HEK293 (cell line): ENCODE measurements at regions not wholly inside any gene's neighbourhood (a gene's known extent, or its start where the extent isn't known, plus 50 kb on each side); places are given as distances from the start of the nearest gene placed in this dataset.

Source experiments
- CTCF ChIA-PET: fragments of 350-600 bp; formaldehyde crosslinking; extraction: SDS; loops from one replicate; lab custom pipeline; 2021; ENCODE audit warnings: antibody characterized with exemption; lab: Yijun Ruan, JAX
- POLR2A ChIA-PET: fragments of 300-600 bp; formaldehyde crosslinking; extraction: SDS; loops from one replicate; lab custom pipeline; 2020; ENCODE audit warnings: antibody characterized with exemption, inconsistent platforms; lab: Yijun Ruan, JAX
- H3K27ac ChIP-seq: fragments of 200-500 bp; sonication (Bioruptor generic); 2 replicates; pipeline ENCODE4 v1.5.1; 2014; ENCODE audit warnings: low read depth, low read length, control low read depth, inconsistent platforms; ENCODE audit errors: extremely low read depth
- H3K36me3 ChIP-seq, 2 experiments: fragments of 200-500 bp in 1 of 2; sonication (Bioruptor generic) in 1 of 2; 1 replicate in 1 of 2; 2 replicates in 1 of 2; pipeline ENCODE4 v1.5.1; 2014 to 2017; ENCODE audit warnings: inconsistent platforms in 2 of 2, low read length in 2 of 2; ENCODE audit not compliant: control insufficient read depth in 2 of 2, insufficient read depth in 1 of 2
- H3K4me1 ChIP-seq: fragments of 200-500 bp; sonication (Bioruptor generic); 2 replicates; pipeline ENCODE4 v1.5.1; 2014; ENCODE audit warnings: mild to moderate bottlenecking, low read length, inconsistent platforms; ENCODE audit not compliant: control insufficient read depth, insufficient read depth
- H3K4me3 ChIP-seq: 2 replicates; pipeline ENCODE4 v1.5.1; 2011; ENCODE audit warnings: low read depth, mild to moderate bottlenecking, control low read depth, low read length, moderate library complexity
- H3K9me3 ChIP-seq: fragments of 200-500 bp; sonication (Bioruptor generic); 2 replicates; pipeline ENCODE4 v1.5.1; 2014; ENCODE audit warnings: low read depth, low read length, inconsistent platforms; ENCODE audit not compliant: control insufficient read depth, insufficient read depth
- GLI2 ChIP-seq: fragments of 450-650 bp; formaldehyde crosslinking; IDR thresholded peaks from 2 replicates; pipeline ENCODE4; 2017; ENCODE audit warnings: missing biosample characterization, missing genetic modification characterization, low read depth, borderline replicate concordance
- KLF9 ChIP-seq: fragments of 450-650 bp; formaldehyde crosslinking; IDR thresholded peaks from 2 replicates; pipeline ENCODE4 v1.5.1; 2016; ENCODE audit warnings: missing biosample characterization, missing genetic modification characterization, low read depth
- MYNN ChIP-seq: fragments of 450-650 bp; formaldehyde crosslinking; IDR thresholded peaks from 2 replicates; pipeline ENCODE4 v1.5.1; 2016; ENCODE audit warnings: missing biosample characterization, missing genetic modification characterization, borderline replicate concordance
- REPIN1 ChIP-seq: fragments of 450-650 bp; formaldehyde crosslinking; IDR thresholded peaks from 2 replicates; pipeline ENCODE4 v1.5.1; 2017; ENCODE audit warnings: missing biosample characterization, missing genetic modification characterization, low read depth
- YY1 ChIP-seq: fragments of 450-650 bp; formaldehyde crosslinking; IDR thresholded peaks from 2 replicates; pipeline ENCODE4 v1.5.1; 2018; ENCODE audit warnings: missing biosample characterization, missing genetic modification characterization
- YY2 ChIP-seq: fragments of 450-650 bp; formaldehyde crosslinking; IDR thresholded peaks from 2 replicates; pipeline ENCODE4 v1.5.1; 2016; ENCODE audit warnings: missing biosample characterization, missing genetic modification characterization
- ZBTB1 ChIP-seq: fragments of 450-650 bp; formaldehyde crosslinking; IDR thresholded peaks from 2 replicates; pipeline ENCODE4 v1.5.1; 2016; ENCODE audit warnings: missing biosample characterization, missing genetic modification characterization
- ZBTB48 ChIP-seq: fragments of 450-650 bp; formaldehyde crosslinking; IDR thresholded peaks from 2 replicates; pipeline ENCODE4 v1.5.1; 2016; ENCODE audit warnings: missing biosample characterization, missing genetic modification characterization
- ZNF10 ChIP-seq: fragments of 450-650 bp; formaldehyde crosslinking; IDR thresholded peaks from 2 replicates; pipeline ENCODE4 v1.5.1; 2017; ENCODE audit warnings: missing biosample characterization, missing genetic modification characterization
- ZNF184 ChIP-seq: fragments of 450-650 bp; IDR thresholded peaks from 2 replicates; pipeline ENCODE4 v1.5.1; 2018; ENCODE audit warnings: missing biosample characterization, mild to moderate bottlenecking, missing genetic modification characterization
- ZNF223 ChIP-seq: fragments of 450-650 bp; formaldehyde crosslinking; IDR thresholded peaks from 2 replicates; pipeline ENCODE4 v1.5.1; 2016; ENCODE audit warnings: missing biosample characterization, missing genetic modification characterization
- ZNF560 ChIP-seq: fragments of 450-650 bp; formaldehyde crosslinking; IDR thresholded peaks from 2 replicates; pipeline ENCODE4 v1.5.1; 2017; ENCODE audit warnings: missing biosample characterization, missing genetic modification characterization, borderline replicate concordance
- ZNF623 ChIP-seq: fragments of 450-650 bp; formaldehyde crosslinking; IDR thresholded peaks from 2 replicates; pipeline ENCODE4 v1.5.1; 2016; ENCODE audit warnings: missing biosample characterization, missing genetic modification characterization
- ZNF707 ChIP-seq: fragments of 450-650 bp; formaldehyde crosslinking; IDR thresholded peaks from 2 replicates; pipeline ENCODE4 v1.5.1; 2016; ENCODE audit warnings: missing biosample characterization, missing genetic modification characterization
- ZNF776 ChIP-seq: fragments of 450-650 bp; formaldehyde crosslinking; IDR thresholded peaks from 2 replicates; pipeline ENCODE4 v1.5.0; 2017; ENCODE audit warnings: missing biosample characterization, missing genetic modification characterization, borderline replicate concordance
- ZNF791 ChIP-seq: fragments of 450-650 bp; formaldehyde crosslinking; IDR thresholded peaks from 2 replicates; pipeline ENCODE4 v1.5.1; 2016; ENCODE audit warnings: missing biosample characterization, missing genetic modification characterization
- TF ChIP-seq, protein P1 (sequence below): sonication (generic); formaldehyde crosslinking; IDR thresholded peaks from 2 replicates; pipeline ENCODE4 v1.8.1; 2022; ENCODE audit warnings: mild to moderate bottlenecking, moderate library complexity, missing genetic modification reagents
- TF ChIP-seq, protein P2 (sequence below): fragments of 450-650 bp; formaldehyde crosslinking; IDR thresholded peaks from 2 replicates; pipeline ENCODE4 v1.5.1; 2016; ENCODE audit warnings: missing biosample characterization, missing genetic modification characterization
- TF ChIP-seq, protein P3 (sequence below): fragments of 450-650 bp; formaldehyde crosslinking; IDR thresholded peaks from 2 replicates; pipeline ENCODE4 v1.5.1; 2016; ENCODE audit warnings: missing biosample characterization, missing genetic modification characterization
- TF ChIP-seq, protein P4 (sequence below): fragments of 450-650 bp; formaldehyde crosslinking; IDR thresholded peaks from 2 replicates; pipeline ENCODE4 v1.5.1; 2017; ENCODE audit warnings: missing biosample characterization, missing genetic modification characterization
- TF ChIP-seq, protein P5 (sequence below): fragments of 450-650 bp; formaldehyde crosslinking; IDR thresholded peaks from 2 replicates; pipeline ENCODE4 v1.5.1; 2016; ENCODE audit warnings: missing biosample characterization, missing genetic modification characterization

DNA sequence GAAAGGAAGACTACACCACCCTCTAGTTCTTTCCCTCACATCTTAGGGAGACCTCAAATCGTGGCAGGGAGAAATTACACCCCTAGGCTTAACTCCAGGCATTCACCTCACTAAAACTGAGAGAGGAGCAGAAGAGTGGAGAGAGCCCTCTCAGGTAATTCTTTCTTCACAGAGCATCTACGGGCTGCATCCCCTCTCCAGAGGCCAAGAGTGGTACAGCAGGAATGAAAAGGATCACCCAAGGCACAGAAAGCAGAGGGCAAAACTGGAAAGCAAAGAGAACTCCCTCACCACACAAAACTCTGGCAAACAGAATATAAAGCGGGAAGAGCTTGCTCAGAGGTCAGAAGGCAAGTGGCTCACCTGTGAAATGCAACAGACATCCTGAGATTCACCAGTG lies 661.2 kb downstream of the TBC1D4 start (continued):
- TF ChIP-seq, protein P1, sequence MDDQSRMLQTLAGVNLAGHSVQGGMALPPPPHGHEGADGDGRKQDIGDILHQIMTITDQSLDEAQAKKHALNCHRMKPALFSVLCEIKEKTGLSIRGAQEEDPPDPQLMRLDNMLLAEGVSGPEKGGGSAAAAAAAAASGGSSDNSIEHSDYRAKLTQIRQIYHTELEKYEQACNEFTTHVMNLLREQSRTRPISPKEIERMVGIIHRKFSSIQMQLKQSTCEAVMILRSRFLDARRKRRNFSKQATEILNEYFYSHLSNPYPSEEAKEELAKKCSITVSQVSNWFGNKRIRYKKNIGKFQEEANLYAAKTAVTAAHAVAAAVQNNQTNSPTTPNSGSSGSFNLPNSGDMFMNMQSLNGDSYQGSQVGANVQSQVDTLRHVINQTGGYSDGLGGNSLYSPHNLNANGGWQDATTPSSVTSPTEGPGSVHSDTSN (CRISPR knock-in tag): no peak
- no peak for TF ChIP-seq MYNN (tag by site-specific recombination)
- TF ChIP-seq ZNF707: no peak
- TF ChIP-seq, all 188 proteins: peak for 0

DNA sequence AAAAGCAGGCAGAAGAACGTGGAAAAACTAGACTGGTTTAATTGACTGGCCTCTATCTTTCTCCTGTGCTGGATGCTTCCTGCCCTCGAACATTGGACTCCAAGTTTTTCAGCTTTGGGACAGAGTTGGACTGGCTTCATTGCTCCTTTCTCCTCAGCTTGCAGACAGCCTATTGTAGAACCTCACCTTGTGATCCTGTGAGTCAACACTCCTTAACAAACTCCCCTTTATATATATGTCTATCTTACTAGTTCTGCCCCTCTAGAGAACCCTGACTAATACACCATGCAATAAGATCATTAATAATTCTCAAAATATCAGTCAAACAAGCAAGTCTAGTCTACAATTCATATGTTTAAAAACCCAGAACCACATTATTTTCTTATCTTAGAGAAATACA lies 662.4 kb downstream of the TBC1D4 start:
- ChIA-PET POLR2A (no interaction called here), CTCF (no interaction called here)
- Histone ChIP-seq H3K36me3 (no peaks in the 10 kb centered on the region), H3K4me1 (no peaks in the 10 kb centered on the region), H3K9me3 (no peaks in the 10 kb centered on the region), H3K4me3 (no peak overlapping the region), H3K27ac (no peak overlapping the region)
- TF ChIP-seq YY2 (no peak), KLF9 (no peak), REPIN1 (tag by site-specific recombination) (no peak), ZNF223 (tag by site-specific recombination) (no peak), ZBTB48 (tag by site-specific recombination) (no peak), ZNF560 (tag by site-specific recombination) (no peak), GLI2 (tag by site-specific recombination) (no peak), ZNF791 (tag by site-specific recombination) (no peak), ZBTB1 (no peak), ZNF184 (tag by site-specific recombination) (no peak), YY1 (no peak), ZNF707 (no peak), ZNF10 (no peak), ZNF776 (no peak), ZNF623 (tag by site-specific recombination) (no peak)
- TF ChIP-seq, protein P2, sequence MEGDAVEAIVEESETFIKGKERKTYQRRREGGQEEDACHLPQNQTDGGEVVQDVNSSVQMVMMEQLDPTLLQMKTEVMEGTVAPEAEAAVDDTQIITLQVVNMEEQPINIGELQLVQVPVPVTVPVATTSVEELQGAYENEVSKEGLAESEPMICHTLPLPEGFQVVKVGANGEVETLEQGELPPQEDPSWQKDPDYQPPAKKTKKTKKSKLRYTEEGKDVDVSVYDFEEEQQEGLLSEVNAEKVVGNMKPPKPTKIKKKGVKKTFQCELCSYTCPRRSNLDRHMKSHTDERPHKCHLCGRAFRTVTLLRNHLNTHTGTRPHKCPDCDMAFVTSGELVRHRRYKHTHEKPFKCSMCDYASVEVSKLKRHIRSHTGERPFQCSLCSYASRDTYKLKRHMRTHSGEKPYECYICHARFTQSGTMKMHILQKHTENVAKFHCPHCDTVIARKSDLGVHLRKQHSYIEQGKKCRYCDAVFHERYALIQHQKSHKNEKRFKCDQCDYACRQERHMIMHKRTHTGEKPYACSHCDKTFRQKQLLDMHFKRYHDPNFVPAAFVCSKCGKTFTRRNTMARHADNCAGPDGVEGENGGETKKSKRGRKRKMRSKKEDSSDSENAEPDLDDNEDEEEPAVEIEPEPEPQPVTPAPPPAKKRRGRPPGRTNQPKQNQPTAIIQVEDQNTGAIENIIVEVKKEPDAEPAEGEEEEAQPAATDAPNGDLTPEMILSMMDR (tag by site-specific recombination): no peak
- TF ChIP-seq, protein P3, sequence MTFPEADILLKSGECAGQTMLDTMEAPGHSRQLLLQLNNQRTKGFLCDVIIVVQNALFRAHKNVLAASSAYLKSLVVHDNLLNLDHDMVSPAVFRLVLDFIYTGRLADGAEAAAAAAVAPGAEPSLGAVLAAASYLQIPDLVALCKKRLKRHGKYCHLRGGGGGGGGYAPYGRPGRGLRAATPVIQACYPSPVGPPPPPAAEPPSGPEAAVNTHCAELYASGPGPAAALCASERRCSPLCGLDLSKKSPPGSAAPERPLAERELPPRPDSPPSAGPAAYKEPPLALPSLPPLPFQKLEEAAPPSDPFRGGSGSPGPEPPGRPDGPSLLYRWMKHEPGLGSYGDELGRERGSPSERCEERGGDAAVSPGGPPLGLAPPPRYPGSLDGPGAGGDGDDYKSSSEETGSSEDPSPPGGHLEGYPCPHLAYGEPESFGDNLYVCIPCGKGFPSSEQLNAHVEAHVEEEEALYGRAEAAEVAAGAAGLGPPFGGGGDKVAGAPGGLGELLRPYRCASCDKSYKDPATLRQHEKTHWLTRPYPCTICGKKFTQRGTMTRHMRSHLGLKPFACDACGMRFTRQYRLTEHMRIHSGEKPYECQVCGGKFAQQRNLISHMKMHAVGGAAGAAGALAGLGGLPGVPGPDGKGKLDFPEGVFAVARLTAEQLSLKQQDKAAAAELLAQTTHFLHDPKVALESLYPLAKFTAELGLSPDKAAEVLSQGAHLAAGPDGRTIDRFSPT (tag by site-specific recombination): no peak
- TF ChIP-seq, protein P4, sequence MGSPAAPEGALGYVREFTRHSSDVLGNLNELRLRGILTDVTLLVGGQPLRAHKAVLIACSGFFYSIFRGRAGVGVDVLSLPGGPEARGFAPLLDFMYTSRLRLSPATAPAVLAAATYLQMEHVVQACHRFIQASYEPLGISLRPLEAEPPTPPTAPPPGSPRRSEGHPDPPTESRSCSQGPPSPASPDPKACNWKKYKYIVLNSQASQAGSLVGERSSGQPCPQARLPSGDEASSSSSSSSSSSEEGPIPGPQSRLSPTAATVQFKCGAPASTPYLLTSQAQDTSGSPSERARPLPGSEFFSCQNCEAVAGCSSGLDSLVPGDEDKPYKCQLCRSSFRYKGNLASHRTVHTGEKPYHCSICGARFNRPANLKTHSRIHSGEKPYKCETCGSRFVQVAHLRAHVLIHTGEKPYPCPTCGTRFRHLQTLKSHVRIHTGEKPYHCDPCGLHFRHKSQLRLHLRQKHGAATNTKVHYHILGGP: no peak
- TF ChIP-seq, protein P5, sequence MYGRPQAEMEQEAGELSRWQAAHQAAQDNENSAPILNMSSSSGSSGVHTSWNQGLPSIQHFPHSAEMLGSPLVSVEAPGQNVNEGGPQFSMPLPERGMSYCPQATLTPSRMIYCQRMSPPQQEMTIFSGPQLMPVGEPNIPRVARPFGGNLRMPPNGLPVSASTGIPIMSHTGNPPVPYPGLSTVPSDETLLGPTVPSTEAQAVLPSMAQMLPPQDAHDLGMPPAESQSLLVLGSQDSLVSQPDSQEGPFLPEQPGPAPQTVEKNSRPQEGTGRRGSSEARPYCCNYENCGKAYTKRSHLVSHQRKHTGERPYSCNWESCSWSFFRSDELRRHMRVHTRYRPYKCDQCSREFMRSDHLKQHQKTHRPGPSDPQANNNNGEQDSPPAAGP (tag by site-specific recombination): no peak
